NCI-H2227 (cell line): ENCODE measurements at regions not wholly inside any gene's neighbourhood (a gene's known extent, or its start where the extent isn't known, plus 50 kb on each side); places are given as distances from the start of the nearest gene placed in this dataset.
"Not testable (repeated sequence)": the region's sequence is repeated elsewhere in the genome, so short reads cannot be mapped to it uniquely, and the experiment has no call there.

ENCODE experiments used
- DNase-seq: peaks from one replicate; lab custom pipeline; 2025; ENCODE audit not compliant: unreplicated experiment; lab: John Stamatoyannopoulos, UW

DNA sequence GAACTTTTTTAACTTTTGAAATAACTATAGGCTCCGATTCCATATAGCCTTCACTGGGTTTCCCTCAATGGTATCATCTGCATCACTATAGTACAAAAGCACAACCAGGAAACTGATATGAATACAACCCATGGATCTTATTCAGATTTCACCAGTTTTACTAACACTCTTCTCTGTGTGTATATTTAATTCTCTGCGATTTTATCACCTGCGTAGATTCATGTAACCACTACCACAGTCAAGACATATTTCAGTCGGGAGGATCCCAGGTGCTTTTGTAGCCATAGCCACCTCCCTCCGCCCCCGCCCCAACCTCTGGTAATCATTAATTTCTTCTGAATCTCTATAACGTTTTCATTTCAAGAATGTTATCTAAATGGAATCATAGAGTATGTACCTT is 82.8 kb upstream of the C7orf33 start:
- no peak for DNase-seq

DNA sequence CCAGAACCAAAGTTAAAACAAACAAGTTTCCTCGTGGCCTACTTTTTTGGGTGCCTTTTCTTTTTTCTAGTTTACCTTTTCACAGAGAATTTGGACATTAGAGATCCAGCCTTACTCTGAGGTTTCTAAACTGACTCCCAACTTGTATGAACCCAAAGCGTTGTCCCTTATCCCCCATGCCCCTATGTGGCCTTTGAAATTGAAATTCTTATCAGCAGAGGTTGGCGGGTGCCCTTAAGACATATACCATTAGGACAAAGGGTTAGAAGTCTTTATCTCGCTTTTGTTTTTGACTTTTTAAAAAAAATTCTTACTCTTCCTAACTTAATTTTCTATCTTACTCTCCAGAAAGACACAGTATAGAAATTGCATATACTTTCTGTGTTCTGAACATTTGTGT is 76.3 kb upstream of the C7orf33 start:
- DNase-seq = no peak

DNA sequence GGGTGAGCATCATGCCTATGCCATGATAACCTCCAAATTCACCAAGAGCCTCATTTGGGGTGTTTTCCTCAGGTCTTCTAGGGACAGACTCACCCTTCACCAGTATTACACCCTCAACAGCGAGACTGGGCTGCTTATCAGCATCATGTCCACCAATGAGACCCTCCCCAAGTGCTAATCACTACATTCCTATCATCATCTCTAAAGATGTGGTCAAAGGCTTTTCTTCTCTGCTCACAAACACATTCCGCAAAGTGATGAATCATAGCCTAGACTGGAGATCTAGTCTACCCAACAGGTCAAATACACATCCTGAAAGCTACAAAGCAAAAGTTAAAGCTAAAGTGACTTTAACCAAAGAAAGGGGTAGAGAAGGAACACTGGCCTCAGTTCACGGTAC is 75.3 kb upstream of the C7orf33 start:
- no peak for DNase-seq

DNA sequence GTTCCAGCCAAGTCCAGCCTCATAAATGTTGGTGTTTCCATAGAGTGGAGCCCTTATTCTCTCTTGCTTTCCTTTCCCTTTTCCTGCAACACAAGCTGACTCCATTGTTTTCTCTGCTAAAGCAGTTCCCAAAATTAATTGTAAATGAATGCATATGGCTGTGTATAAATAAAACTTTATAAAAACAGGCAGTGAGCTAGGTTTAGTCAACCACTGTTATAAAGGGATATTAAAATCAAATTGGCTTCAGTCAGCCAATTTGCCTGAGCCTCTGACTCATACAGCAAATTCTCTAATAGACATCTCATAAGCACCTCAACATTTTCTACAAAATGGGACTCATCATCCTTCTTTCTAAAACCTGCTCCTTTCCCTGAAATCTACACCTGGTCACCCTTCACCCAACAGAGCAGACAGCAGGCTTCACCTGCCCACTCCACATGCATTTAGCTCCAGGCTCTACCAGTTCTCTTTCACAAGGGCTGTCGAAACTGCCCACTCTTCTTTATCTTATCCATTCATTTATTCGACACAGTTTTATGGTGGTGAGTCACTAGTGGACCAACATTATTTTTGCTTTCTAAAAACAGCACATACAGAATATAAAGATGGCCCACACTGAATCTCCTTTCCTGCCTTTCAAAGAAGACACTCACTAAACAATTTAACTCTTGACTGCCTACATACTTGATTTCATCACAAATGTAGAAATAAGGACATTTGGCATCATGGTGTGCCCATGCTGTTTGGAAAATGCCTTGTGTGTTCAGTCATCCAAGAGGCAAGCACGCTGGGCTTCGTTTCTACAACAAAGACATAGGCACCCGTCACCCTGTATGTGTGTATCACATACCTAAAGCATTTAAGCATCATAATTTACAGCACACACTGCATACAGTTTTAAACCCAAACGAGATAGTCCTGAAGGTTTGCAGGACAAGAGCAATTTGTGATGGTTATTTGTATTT is 74.6 kb upstream of the C7orf33 start:
- DNase-seq = no peak

DNA sequence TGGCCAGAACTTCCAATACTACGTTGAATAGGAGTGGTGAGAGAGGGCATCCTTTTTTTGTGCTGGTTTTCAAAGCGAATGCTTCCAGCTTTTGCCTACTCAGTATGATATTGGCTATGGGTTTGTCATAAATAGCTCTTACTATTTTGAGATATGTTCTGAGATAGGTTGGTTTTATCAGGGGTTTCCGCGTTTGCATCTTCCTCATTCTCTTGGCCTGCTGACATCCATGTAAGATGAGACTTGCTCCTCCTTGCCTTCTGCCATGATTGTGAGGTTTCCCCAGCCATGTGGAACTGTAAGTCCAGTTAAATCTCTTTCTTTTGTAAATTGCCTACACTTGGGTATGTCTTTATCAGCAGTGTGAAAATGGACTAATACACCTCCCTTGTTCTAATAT is 71.2 kb upstream of the C7orf33 start:
- not testable (repeated sequence) for DNase-seq

DNA sequence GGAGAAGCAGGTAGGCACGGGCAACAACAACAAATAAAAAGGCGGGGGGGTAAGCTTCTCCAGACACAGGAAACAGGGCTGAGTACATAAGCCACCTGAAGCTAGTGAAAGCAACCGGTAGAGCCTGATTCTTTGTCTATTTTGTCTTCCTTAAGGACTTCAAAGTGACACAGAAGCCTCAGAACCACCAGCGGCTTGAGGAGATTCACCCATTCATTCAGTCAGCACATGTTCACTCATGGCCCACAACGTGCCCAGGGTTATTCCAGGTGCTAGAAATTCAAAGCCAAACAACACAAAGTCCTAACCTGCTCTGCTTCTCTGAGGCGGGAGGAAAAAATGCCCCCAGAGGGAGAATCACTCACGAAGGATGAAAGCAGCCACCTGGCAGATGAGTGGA is 69.3 kb upstream of the C7orf33 start:
- DNase-seq = no peak

DNA sequence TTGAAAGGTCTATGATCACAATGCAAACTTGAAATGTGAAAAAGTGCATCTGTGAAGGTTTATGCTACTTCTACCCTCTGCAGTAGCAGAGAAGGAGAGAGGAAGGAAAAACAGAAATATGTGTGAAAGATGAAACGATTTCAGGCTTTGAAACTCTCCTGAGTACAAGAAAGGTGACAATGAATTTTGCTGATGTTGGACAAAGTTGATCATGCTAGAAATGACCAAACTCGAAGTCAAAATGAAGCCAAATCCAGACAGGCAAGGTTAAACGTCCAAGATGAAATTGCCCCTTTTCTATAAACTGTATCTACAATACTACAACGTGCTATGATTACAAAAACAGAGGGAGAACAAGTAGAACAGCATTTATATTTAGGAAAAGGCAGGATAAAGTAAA is 67.0 kb upstream of the C7orf33 start:
- DNase-seq = no peak

DNA sequence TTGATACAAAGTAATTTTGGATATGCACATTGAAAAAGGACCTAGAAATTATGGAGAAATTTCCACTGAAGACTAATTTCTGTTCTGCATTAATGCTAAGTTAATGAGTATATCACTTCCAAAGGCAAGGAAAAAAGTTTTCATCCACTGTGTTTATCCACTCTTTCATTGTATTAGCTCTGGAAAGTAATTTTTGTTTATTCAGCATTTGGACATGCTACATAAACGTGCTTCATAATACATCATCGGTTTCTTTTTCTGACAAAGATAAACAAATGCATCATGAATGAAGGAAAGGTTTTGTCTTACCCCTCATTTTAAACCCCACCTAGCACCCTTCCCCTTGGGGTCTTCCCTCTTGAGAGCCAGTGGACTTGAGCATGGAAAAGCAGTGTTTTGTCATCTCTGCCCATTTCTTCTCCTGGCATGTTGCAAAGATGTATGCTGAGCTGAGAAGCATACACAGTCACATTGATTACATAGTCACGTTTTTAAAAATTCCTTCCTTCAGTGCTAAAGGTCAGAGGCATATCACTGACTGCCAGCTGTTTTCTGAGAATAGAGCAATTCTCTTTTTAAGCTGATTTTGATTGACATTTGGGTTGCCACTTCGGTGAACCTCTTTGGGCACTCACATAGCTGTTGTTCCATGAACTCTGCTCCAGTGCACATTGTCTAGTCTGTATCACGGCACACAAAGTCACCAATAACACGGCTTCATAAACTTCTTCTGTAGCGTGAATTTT is 65.9 kb upstream of the C7orf33 start:
- no peak for DNase-seq

DNA sequence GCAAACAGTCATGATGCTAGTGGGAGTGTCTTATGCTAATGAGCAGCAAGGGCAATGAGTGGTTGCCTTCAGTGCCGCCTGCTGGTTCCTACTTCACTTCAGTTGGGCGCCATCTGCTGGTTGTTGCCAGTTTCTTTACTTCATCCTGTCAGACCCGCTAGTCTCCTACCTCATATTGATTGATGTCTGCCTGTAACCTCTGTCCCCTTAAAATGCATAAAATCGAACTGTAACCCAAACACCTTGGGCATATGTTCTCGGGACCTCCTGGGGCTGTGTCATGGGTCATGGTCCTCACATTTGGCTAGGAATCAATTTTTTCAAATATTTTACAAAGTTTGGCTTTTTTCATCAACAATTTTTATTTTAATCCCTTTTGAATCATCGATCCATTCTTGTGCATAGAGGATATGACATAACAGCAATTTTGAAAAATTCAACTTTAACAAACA is 62.8 kb upstream of the C7orf33 start:
- DNase-seq = peak; percentile 21

DNA sequence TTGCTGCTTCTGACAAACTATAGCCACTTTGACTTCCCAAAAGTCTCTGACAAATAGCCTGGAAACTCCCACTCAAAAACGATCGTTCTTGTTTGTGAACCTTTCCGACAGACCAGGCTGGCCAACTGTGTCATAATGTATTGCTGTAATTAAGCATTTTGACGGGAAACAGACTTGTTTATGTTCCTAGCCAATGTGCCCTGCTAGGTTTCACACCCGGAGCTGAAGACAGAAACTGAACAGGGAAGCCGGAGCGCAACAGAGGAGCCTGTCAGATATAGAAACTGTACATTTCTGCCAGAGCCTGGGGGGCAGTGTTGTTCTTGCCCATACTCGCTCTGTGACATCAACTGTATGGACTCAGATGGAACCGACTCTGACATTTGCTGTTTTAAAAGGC is 55.3 kb upstream of the C7orf33 start:
- peak; percentile 28 for DNase-seq

DNA sequence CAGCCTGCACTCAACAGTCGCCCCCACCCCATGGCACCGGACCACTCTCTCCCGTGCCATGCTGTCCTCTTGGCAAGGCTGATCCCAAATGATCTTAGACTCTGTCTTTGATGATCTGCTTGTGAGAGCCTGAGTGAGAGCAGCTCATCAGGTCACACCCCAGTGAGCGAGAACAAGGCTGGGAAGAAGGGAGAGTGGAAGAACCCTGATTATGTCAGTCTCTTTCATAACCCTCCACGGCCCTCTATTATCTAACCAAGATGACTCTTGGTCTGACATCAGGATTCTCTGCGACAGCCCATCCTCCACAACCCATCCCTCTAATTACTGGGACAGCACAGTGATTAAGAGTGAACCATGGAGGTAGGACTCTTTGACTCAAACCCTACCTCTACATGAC is 53.1 kb upstream of the C7orf33 start:
- peak; percentile 16 for DNase-seq

DNA sequence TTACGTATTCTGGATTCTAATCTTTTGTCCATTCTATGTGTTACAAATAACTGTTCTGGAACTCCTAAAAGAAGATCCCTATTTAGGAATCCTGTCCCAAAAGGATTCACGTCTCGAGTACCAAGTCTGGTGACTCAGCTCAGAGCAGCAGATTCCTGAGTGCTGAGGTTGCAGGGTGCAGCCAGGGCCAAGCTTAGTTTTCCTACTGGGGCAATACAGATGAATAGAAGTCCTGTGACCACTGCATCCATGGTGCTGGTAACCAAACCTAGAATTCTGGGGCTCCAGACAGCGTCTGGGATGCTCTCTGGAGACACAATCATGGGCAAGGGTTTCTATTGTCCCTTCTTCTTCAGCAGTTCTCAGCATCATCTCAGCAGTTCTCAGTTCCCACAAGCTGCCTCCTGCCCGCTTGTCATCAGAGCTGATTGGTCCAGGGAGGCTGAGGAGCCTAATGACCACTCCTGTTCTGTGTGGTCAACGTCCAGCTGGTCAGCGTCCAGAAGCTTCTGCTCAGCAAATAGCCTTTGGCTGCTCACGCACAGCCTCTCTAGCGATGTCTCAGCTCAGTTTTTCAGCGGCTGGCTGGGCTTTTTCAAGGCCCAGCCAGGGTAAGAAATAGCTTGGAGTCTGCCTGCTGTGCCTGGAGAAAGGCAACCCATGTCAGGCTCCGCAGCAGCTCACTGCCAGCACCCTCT is 50.4 kb upstream of the C7orf33 start:
- no peak for DNase-seq
